ENCODE measurements at regions not wholly inside any gene's neighbourhood (a gene's known extent, or its start where the extent isn't known, plus 50 kb on each side); places are given as distances from the start of the nearest gene placed in this dataset.

GRCh38 chr3:152196782-152197181, 71.9 kb upstream of the MBNL1 start:
- H3K4me3 ChIP-seq (ENCODE audit: low read depth, low read length) = no peak overlapping the region
- TF ChIP-seq, protein P1, sequence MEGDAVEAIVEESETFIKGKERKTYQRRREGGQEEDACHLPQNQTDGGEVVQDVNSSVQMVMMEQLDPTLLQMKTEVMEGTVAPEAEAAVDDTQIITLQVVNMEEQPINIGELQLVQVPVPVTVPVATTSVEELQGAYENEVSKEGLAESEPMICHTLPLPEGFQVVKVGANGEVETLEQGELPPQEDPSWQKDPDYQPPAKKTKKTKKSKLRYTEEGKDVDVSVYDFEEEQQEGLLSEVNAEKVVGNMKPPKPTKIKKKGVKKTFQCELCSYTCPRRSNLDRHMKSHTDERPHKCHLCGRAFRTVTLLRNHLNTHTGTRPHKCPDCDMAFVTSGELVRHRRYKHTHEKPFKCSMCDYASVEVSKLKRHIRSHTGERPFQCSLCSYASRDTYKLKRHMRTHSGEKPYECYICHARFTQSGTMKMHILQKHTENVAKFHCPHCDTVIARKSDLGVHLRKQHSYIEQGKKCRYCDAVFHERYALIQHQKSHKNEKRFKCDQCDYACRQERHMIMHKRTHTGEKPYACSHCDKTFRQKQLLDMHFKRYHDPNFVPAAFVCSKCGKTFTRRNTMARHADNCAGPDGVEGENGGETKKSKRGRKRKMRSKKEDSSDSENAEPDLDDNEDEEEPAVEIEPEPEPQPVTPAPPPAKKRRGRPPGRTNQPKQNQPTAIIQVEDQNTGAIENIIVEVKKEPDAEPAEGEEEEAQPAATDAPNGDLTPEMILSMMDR (IDR thresholded peaks at IDR 0.05; ENCODE audit: borderline replicate concordance, insufficient read depth, low read depth, low read length) = no peak

DNA sequence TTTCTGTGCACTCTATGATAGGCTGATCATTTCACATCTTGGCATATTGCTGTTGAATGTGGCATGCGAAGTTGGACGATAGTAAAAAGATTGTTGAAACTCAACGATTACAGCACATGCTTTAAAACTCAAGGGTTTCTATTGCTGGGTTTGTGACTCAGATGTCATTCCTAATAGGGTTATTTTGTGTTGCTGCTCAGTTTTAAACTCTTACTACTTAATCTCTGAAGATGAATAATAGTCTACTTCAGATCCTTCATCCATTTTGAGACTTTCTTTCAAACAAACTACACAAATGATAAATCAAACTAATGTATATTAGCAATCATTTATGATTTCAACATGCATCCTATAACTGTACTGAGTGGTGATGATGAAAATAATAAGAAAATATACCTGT, 71.3 kb upstream of the MBNL1 start:
- TF ChIP-seq, protein P1 (IDR thresholded peaks at IDR 0.05; ENCODE audit: borderline replicate concordance, insufficient read depth, low read depth, low read length) = no peak
- H3K4me3 ChIP-seq (ENCODE audit: low read depth, low read length) = no peak overlapping the region

DNA sequence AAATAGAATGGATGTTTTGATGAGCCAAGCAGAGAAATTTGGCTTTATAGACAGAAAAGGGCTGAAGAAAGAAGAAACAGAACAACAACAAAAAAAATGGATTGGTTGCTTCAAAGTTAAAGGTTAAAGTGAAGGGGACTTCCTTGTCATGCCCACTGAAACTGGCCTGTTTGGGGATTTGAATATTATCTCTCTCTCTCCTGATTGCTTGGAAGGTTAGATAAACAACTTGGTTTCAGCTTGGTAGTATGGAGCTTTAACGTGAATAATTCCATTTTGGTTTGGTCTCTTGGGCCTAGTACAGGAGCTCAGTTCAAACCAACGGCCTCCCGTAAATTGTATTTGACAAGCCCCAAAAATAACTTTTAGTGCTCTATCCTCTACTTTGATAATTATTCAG, 70.8 kb upstream of the MBNL1 start:
- TF ChIP-seq, protein P1 (IDR thresholded peaks at IDR 0.05; ENCODE audit: borderline replicate concordance, insufficient read depth, low read depth, low read length) = no peak
- no peak overlapping the region for H3K4me3 ChIP-seq (ENCODE audit: low read depth, low read length)

GRCh38 chr3:152198665-152199064, 70.1 kb upstream of the MBNL1 start:
- H3K4me3 ChIP-seq (ENCODE audit: low read depth, low read length) = no peak overlapping the region

GRCh38 chr3:152199102-152199840, 69.5 kb upstream of the MBNL1 start:
- TF ChIP-seq, protein P1 (IDR thresholded peaks at IDR 0.05; ENCODE audit: borderline replicate concordance, insufficient read depth, low read depth, low read length) = no peak
- H3K4me3 ChIP-seq (ENCODE audit: low read depth, low read length) = no peak overlapping the region

More at GRCh38 chr3:152198665-152199064, 70.1 kb upstream of the MBNL1 start:
- TF ChIP-seq, protein P1 (IDR thresholded peaks at IDR 0.05; ENCODE audit: borderline replicate concordance, insufficient read depth, low read depth, low read length) = no peak

DNA sequence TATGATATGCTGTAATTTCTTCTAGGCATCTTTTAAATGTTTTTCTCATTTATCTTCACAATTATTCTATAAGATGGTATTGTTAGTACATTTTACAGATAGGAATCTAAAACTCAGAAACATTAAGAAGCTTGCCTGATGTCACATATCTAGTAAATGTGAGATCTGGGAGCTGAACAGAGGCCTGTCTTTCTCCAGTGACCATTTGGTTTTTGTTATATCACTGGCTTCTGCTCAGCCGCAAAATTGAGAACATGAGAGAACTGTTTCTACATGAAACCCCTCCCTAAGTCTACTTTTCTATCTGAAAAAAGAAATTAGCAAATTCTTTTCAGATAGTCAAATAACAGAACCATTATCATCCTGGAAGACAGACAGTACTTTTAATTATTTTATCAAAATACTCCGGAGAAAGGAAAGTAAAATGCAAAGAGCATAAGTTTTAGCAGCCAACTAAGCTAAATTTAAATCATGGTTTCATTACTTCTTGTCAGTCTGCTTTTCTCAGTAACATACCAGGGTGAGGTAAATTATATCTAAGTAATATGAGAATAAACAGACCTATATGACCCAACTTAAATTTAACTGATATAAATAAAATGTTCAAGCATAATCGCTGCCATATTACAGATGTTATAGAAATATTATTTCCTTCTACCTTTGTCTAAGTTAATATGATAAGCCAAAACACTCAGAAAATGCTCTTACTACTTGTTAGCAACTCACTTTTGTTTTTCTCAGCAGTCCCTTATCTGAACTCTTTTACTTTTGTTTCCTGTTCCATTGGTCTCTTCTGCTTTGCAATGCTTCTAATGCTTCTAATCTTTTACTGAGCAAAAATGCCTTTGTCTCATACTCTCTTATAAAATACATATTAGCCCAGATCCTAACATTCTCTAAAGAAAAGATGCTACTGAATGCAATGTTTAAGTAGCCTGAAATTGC, 68.0 kb upstream of the MBNL1 start:
- no peak overlapping the region for H3K4me3 ChIP-seq (ENCODE audit: low read depth, low read length)
- TF ChIP-seq, protein P1 (IDR thresholded peaks at IDR 0.05; ENCODE audit: borderline replicate concordance, insufficient read depth, low read depth, low read length) = no peak
